GM12878 (cell line): ENCODE measurements at regions not wholly inside any gene's neighbourhood (a gene's known extent, or its start where the extent isn't known, plus 50 kb on each side); places are given as distances from the start of the nearest gene placed in this dataset.

ENCODE experiments used
- ATAC-seq: fragments of 200-7000 bp; cut with Tn5 transposase; 3 replicates; pipeline ENCODE4 v1.9.1; 2020; ENCODE audit warnings: mild to moderate bottlenecking, moderate library complexity
- BruUV-seq: library from RNA; stranded (reverse); fragments of 400-500 nt; replicated peaks from 2 replicates; lab custom pipeline; 2021; lab: Mats Ljungman, UMichigan
- CTCF ChIA-PET: fragments of 300-600 bp; sonication (Branson Sonifier 250); formaldehyde crosslinking; extraction: SDS; loops from one replicate; lab custom pipeline; 2021; ENCODE audit warnings: inconsistent platforms; lab: Yijun Ruan, JAX
- POLR2A ChIA-PET: fragments of 350-600 bp; formaldehyde crosslinking; extraction: SDS; loops from one replicate; lab custom pipeline; 2021; ENCODE audit warnings: inconsistent platforms; lab: Charles Lee
- RAD21 ChIA-PET: fragments of 300-600 bp; sonication (Branson Sonifier 250); formaldehyde crosslinking; loops from one replicate; lab custom pipeline; 2023; ENCODE audit warnings: antibody characterized with exemption; ENCODE audit not compliant: unreplicated experiment; lab: Charles Lee
- SMC1A ChIA-PET: fragments of 300-600 bp; sonication (Branson Sonifier 250); formaldehyde crosslinking; loops from one replicate; lab custom pipeline; 2023; ENCODE audit not compliant: unreplicated experiment, uncharacterized antibody; lab: Charles Lee
- DNase-seq: peaks from one replicate; pipeline ENCODE4 v3.0.0-alpha.2; 2011; ENCODE audit warnings: low read depth, low spot score
- FAIRE-seq: peaks from 3 replicates; lab custom pipeline; 2011; peaks lifted over from hg19 to GRCh38; lab: Jason Lieb, UNC
- H2AFZ ChIP-seq: 2 replicates; pipeline ENCODE4 v1.6.0; 2011; ENCODE audit warnings: low read depth, low read length, control low read depth; ENCODE audit not compliant: control insufficient read depth
- H3K27ac ChIP-seq: 2 replicates; pipeline ENCODE4 v1.5.1; 2011; ENCODE audit warnings: control low read depth; ENCODE audit not compliant: control insufficient read depth, insufficient read depth
- H3K27me3 ChIP-seq, 2 experiments: replicated peaks in 1 of 2; 2 replicates each; pipeline versions ENCODE4 v1.6.0 to v1.6.1; 2011; ENCODE audit warnings: low read length in 1 of 2; ENCODE audit not compliant: control insufficient read depth in 2 of 2, insufficient read depth in 2 of 2
- H3K36me3 ChIP-seq, 2 experiments: 2 replicates each; pipeline ENCODE4 v1.5.1; 2011; ENCODE audit warnings: low read length in 1 of 2; ENCODE audit not compliant: control insufficient read depth in 2 of 2, insufficient read depth in 2 of 2
- H3K4me1 ChIP-seq: 2 replicates; pipeline ENCODE4 v1.6.1; 2011; ENCODE audit warnings: mild to moderate bottlenecking, low read length, moderate library complexity, mixed read lengths; ENCODE audit not compliant: control insufficient read depth, insufficient read depth
- H3K4me2 ChIP-seq: 2 replicates; pipeline ENCODE4 v1.6.0; 2011; ENCODE audit warnings: control low read depth; ENCODE audit not compliant: control insufficient read depth, insufficient read depth
- H3K4me3 ChIP-seq: fragments of 200-600 bp; sonication (generic); 2 replicates; pipeline ENCODE4 v1.5.1; 2016
- H3K79me2 ChIP-seq: 2 replicates; pipeline ENCODE4 v1.6.0; 2011; ENCODE audit warnings: low read length; ENCODE audit not compliant: control insufficient read depth, insufficient read depth
- H3K9ac ChIP-seq: 2 replicates; pipeline ENCODE4 v1.8.0; 2011; ENCODE audit warnings: low read length, control low read depth, mixed read lengths; ENCODE audit not compliant: control insufficient read depth, insufficient read depth
- H3K9me3 ChIP-seq: replicated peaks from 3 replicates; pipeline ENCODE4 v1.5.1; 2011; ENCODE audit warnings: mild to moderate bottlenecking, low read length; ENCODE audit not compliant: control insufficient read depth, insufficient read depth
- H4K20me1 ChIP-seq: 2 replicates; pipeline ENCODE4 v1.6.0; 2011; ENCODE audit not compliant: control insufficient read depth, insufficient read depth
- GABPA ChIP-seq: IDR thresholded peaks from 2 replicates; pipeline ENCODE4 v1.6.1; 2014; ENCODE audit warnings: antibody characterized with exemption, low read depth, mild to moderate bottlenecking, inconsistent platforms
- IKZF2 ChIP-seq, 2 experiments: fragments of 450-650 bp; IDR thresholded peaks; 2 replicates each; pipeline ENCODE4 v1.6.1; 2017; ENCODE audit warnings: mild to moderate bottlenecking in 2 of 2, moderate library complexity in 2 of 2
- JUND ChIP-seq: IDR thresholded peaks from 2 replicates; pipeline ENCODE4 v1.6.1; 2012; ENCODE audit warnings: low read depth, mild to moderate bottlenecking, low read length, improper control_type of control experiment, moderate library complexity
- NFYA ChIP-seq: IDR thresholded peaks from 2 replicates; pipeline ENCODE4 v1.6.1; 2011; ENCODE audit warnings: low read depth, mild to moderate bottlenecking, low read length, improper control_type of control experiment, borderline replicate concordance
- NR2F1 ChIP-seq: fragments of 450-650 bp; conservative IDR thresholded peaks from 2 replicates; pipeline ENCODE4 v1.6.1; 2017; ENCODE audit warnings: mild to moderate bottlenecking
- POLR2AphosphoS2 ChIP-seq: IDR thresholded peaks from 2 replicates; pipeline ENCODE4 v1.6.1; 2011; ENCODE audit warnings: low read depth, mild to moderate bottlenecking, low read length, improper control_type of control experiment, moderate library complexity
- ZBED1 ChIP-seq: IDR thresholded peaks from 2 replicates; pipeline ENCODE4 v1.6.1; 2016; ENCODE audit warnings: borderline replicate concordance
- ZBTB40 ChIP-seq: fragments of 450-650 bp; IDR thresholded peaks from 2 replicates; pipeline ENCODE4 v1.6.1; 2016; ENCODE audit warnings: mild to moderate bottlenecking, moderate library complexity, borderline replicate concordance
- ZNF207 ChIP-seq: fragments of 450-650 bp; IDR thresholded peaks from 2 replicates; pipeline ENCODE4 v1.6.1; 2014; ENCODE audit warnings: antibody characterized with exemption, mild to moderate bottlenecking, borderline replicate concordance
- ZZZ3 ChIP-seq: IDR thresholded peaks from 2 replicates; pipeline ENCODE4 v1.6.1; 2011; ENCODE audit warnings: low read depth; ENCODE audit not compliant: control insufficient read depth, insufficient read length
- WGBS: methylation state at CpG from one replicate; pipeline ENCODE4 v1.1.6; 2016; ENCODE audit warnings: low lambda C conversion rate; ENCODE audit not compliant: insufficient replicate concordance, insufficient coverage; ENCODE audit errors: missing lambda C conversion rate; 5-methylcytosine and 5-hydroxymethylcytosine counted together
- in situ Hi-C: fragments of 300-500 bp; cut with MboI; formaldehyde crosslinking; loops from 9 replicates; pipeline ENCODE4 v1.14.3; 2018; ENCODE audit warnings: mixed read lengths
- intact Hi-C: fragments of 100-400 bp; cut with micrococcal nuclease; formaldehyde crosslinking; loops from one replicate; pipeline ENCODE4 v1.14.2; 2022; ENCODE audit not compliant: unreplicated experiment
- TF ChIP-seq, protein P1 (sequence below): IDR thresholded peaks from 2 replicates; pipeline ENCODE4 v1.6.1; 2011; ENCODE audit warnings: low read depth, low read length, improper control_type of control experiment, borderline replicate concordance
- TF ChIP-seq, protein P2 (sequence below): IDR thresholded peaks from 2 replicates; pipeline ENCODE4 v1.6.1; 2011; ENCODE audit warnings: low read depth, mild to moderate bottlenecking, low read length, moderate library complexity, borderline replicate concordance; ENCODE audit errors: extremely low read depth

DNA sequence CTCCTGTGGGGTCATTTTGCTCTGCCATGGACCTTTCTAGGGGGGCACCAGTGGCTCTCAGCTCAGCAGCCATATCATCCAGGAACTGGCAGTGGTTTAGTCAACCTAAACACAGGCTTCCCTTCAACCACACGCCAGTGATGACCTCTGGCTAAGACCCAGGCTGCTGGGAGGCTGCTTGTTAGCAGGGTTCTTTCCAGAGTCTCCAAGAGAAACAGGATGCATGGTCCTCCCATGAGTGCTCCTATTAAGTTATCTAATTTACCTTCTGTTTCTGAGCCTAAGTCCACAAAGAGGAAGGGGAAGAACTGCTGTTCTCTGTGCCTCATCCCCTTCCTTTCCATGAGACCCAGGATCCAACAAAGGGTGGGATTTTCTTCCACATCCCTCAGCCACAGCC is 137.3 kb upstream of the PLXNA2 start:
- H3K9ac ChIP-seq, result no peak overlapping the region
- no peaks in the 10 kb centered on the region for H4K20me1 ChIP-seq
- FAIRE-seq (no peak), ATAC-seq (no peak), DNase-seq (no peak)
- H3K4me1 ChIP-seq, result no peaks in the 10 kb centered on the region
- no peak overlapping the region for H3K4me3 ChIP-seq
- no peak for TF ChIP-seq NR2F1
- no peak for TF ChIP-seq NFYA
- no peak for TF ChIP-seq ZBED1
- TF ChIP-seq, protein P1, sequence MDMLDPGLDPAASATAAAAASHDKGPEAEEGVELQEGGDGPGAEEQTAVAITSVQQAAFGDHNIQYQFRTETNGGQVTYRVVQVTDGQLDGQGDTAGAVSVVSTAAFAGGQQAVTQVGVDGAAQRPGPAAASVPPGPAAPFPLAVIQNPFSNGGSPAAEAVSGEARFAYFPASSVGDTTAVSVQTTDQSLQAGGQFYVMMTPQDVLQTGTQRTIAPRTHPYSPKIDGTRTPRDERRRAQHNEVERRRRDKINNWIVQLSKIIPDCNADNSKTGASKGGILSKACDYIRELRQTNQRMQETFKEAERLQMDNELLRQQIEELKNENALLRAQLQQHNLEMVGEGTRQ, result no peak
- TF ChIP-seq IKZF2 (IDR thresholded peaks at IDR 0.05), result no peak
- TF ChIP-seq ZZZ3, result no peak
- intact Hi-C loops, result no loop called here
- H3K79me2 ChIP-seq, result no peaks in the 10 kb centered on the region
- no peaks in the 10 kb centered on the region for H3K9me3 ChIP-seq
- ChIA-PET SMC1A (no interaction called here), RAD21 (no interaction called here), CTCF (no interaction called here), POLR2A (no interaction called here)
- H3K27ac ChIP-seq, result no peak overlapping the region
- in situ Hi-C loops, result no loop called here
- no peaks in the 10 kb centered on the region for H3K36me3 ChIP-seq
- H3K4me2 ChIP-seq, result no peak overlapping the region
- BruUV-seq, result no TSS peak
- no peak overlapping the region for H2AFZ ChIP-seq
- no peaks in the 10 kb centered on the region; a peak in 1 of 4 replicates for H3K27me3 ChIP-seq
- WGBS, result 0% methylated on average over 1 of the region's 1 CpG

DNA sequence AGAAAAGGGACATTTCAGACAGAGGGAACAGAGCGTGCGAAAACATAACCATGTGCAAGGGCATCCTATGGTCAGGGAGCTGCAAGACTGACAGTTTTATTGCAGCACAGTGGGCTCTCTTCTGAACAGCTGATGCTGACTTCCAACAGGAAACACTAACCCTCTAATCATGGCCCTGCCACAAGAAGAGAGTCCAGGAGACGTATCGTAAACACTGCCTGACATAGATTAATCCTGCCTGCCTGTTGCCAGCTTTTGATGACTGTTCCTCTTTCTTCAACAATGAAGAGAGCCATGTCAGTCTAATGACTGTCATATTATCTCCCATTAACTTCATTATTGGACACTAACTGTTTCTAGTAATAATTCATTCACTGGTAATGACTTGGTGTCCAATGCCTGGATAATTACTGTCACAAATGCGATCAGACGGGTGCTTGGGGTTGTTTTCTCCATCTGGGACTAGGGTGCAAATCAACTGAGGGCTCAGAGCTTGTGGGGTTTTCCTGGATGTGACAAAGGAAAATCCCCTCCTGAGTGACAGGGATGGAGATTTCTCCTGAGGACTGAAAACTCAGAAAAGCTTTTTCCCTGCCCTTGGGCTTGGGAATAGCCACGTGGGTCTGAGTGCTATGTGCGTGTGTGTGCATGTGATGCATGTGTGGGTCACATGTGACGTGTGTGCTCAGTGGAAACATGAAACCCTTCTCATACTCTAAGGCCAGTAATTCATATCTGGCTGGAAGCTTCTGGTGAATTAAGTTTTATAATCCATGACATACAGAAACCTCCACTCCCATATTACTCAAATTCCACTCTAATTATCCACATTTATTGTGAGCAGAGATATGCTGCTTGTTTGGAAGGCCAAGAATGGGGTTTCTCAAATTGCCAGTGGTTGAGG is 144.0 kb upstream of the PLXNA2 start:
- Histone ChIP-seq H3K27me3 (no peaks in the 10 kb centered on the region), H3K9me3 (no peaks in the 10 kb centered on the region), H3K79me2 (no peaks in the 10 kb centered on the region), H3K36me3 (no peaks in the 10 kb centered on the region), H3K4me1 (no peaks in the 10 kb centered on the region), H3K4me2 (no peak overlapping the region), H2AFZ (no peak overlapping the region), H3K4me3 (no peak overlapping the region), H3K27ac (no peak overlapping the region), H4K20me1 (no peaks in the 10 kb centered on the region), H3K9ac (no peak overlapping the region)
- intact Hi-C loops (no loop called here), in situ Hi-C loops (no loop called here)
- CTCF ChIA-PET, result no interaction called here
- RAD21 ChIA-PET, result no interaction called here
- BruUV-seq, result no TSS peak
- WGBS, result 40% methylated on average over 9 of the region's 9 CpGs
- DNase-seq (no peak), ATAC-seq (no peak), FAIRE-seq (no peak)
- POLR2A ChIA-PET, result no interaction called here
- SMC1A ChIA-PET, result no interaction called here
- no peak for TF ChIP-seq ZNF207
- TF ChIP-seq JUND, result no peak
- TF ChIP-seq, protein P2, sequence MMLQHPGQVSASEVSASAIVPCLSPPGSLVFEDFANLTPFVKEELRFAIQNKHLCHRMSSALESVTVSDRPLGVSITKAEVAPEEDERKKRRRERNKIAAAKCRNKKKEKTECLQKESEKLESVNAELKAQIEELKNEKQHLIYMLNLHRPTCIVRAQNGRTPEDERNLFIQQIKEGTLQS, result no peak
- TF ChIP-seq GABPA, result no peak
- TF ChIP-seq POLR2AphosphoS2, result no peak
- TF ChIP-seq ZBTB40, result no peak
